Spleen (tissue), 11 donors: ENCODE measurements at regions not wholly inside any gene's neighbourhood (a gene's known extent, or its start where the extent isn't known, plus 50 kb on each side); places are given as distances from the start of the nearest gene placed in this dataset.

Experiments used
- DNase-seq: peaks from one replicate; pipeline ENCODE4 v3.0.0-alpha.2; 2020
- H3K27ac ChIP-seq, 8 donors: fragments of 200-600 bp; sonication (generic) in 7 of 8; 1 replicate in 4 of 8; 2 replicates in 4 of 8; pipeline versions ENCODE4 v1.5.0 to v1.8.0; 2016 to 2021; ENCODE audit warnings: inconsistent platforms in 4 of 8, mild to moderate bottlenecking in 4 of 8, moderate library complexity in 1 of 8
- H3K27me3 ChIP-seq, 7 donors: fragments of 200-600 bp; sonication (generic) in 6 of 7; replicated peaks in 1 of 7; 1 replicate in 4 of 7; 2 replicates in 3 of 7; pipeline versions ENCODE4 v1.5.0 to v1.8.0; 2016 to 2021; ENCODE audit warnings: inconsistent platforms in 3 of 7, mild to moderate bottlenecking in 1 of 7
- H3K36me3 ChIP-seq, 6 donors: fragments of 200-600 bp; sonication (generic) in 5 of 6; 1 replicate in 4 of 6; 2 replicates in 2 of 6; pipeline versions ENCODE4 v1.5.0 to v1.8.0; 2016 to 2021; ENCODE audit warnings: inconsistent platforms in 2 of 6
- H3K4me1 ChIP-seq, 6 donors: fragments of 200-600 bp; sonication (generic) in 5 of 6; 1 replicate in 3 of 6; 2 replicates in 3 of 6; pipeline versions ENCODE4 v1.5.0 to v1.8.0; 2016 to 2021; ENCODE audit warnings: inconsistent platforms in 3 of 6
- H3K4me3 ChIP-seq, 8 donors: fragments of 200-600 bp; sonication (generic) in 7 of 8; 1 replicate in 4 of 8; 2 replicates in 4 of 8; pipeline versions ENCODE4 v1.5.0 to v1.8.0; 2016 to 2021; ENCODE audit warnings: inconsistent platforms in 4 of 8, mild to moderate bottlenecking in 4 of 8, moderate library complexity in 2 of 8
- H3K9me3 ChIP-seq, 8 donors: fragments of 200-600 bp; sonication (generic) in 7 of 8; 1 replicate in 4 of 8; 2 replicates in 4 of 8; pipeline versions ENCODE4 v1.5.0 to v1.8.0; 2016 to 2021; ENCODE audit warnings: inconsistent platforms in 4 of 8
- POLR2A ChIP-seq, 3 donors: fragments of 450-650 bp; IDR thresholded peaks; one replicate each; pipeline ENCODE4 v1.5.1; 2017; ENCODE audit warnings: antibody characterized with exemption in 3 of 3, mild to moderate bottlenecking in 1 of 3
- POLR2AphosphoS5 ChIP-seq, 3 donors: sonication (generic); formaldehyde crosslinking; IDR thresholded peaks; one replicate each; pipeline ENCODE4 v1.5.1; 2017; ENCODE audit warnings: antibody characterized with exemption in 3 of 3
- WGBS, 5 donors: extraction: QIAGEN DNeasy Blood & Tissue Kit in 3 of 5; methylation state at CpG; one replicate each; pipeline versions ENCODE4 v1.1.5 to v1.1.7; 2013 to 2018; 5-methylcytosine and 5-hydroxymethylcytosine counted together
- intact Hi-C: fragments of 100-400 bp; cut with DNase I; formaldehyde crosslinking; loops from one replicate; pipeline ENCODE4 v1.15.0; 2023; ENCODE audit warnings: low total_unique reads
- TF ChIP-seq, protein P1 (sequence below), 11 experiments: fragments of 200-600 bp in 7 of 11; fragments of 450-650 bp in 4 of 11; sonication (generic) in 4 of 11; IDR thresholded peaks in 8 of 11; conservative IDR thresholded peaks in 3 of 11; 1 replicate in 7 of 11; 2 replicates in 4 of 11; pipeline versions ENCODE4 v1.4.0 to v1.8.0; 2016 to 2021; ENCODE audit warnings: antibody characterized with exemption in 11 of 11, inconsistent platforms in 4 of 11, mild to moderate bottlenecking in 1 of 11
- donor health status: healthy with polysubstance abuse.
- donor health status: DM: no; HTN: no; CAD: no; lungs with moderate emphysema.
- donor health status: DM: no; HTN: no; CAD: no.
- donor health status: Bipolar disorder and iron deficiency.
- donor health status: healthy.
- donor health status: DM: no; HTN: no; CAD: no.
- donor health status: DM: yes; HTN: yes; CAD: no.

DNA sequence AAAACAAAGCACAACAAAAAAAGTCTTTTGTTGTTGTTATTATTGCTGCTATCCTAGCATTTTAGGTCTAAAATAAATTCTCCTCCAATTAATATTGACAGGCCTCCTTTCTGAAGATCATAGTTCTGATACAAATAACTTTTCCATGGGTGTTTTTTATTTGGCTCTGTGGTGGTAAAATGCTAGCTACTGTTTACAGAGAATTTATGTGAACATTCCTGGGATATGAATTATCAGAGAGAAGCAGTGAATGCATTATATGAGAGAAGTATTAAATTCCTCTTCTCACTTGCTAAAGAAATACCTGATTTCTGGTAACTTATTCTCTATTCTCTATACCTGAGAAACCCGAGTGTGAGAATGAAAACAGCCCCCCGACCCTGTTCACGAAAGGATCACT is 57.5 kb upstream of the TMCO5A start:
- H3K27ac ChIP-seq = no peak overlapping the region
- intact Hi-C loops = no loop called here
- H3K36me3 ChIP-seq = no peaks in the 10 kb centered on the region
- H3K4me1 ChIP-seq = no peaks in the 10 kb centered on the region
- 78 to 90% (median 84%) methylated on average over 3 of the region's 3 CpGs for WGBS, 5 donors
- peaks cover 0 to 4% (median 0%) of the 10 kb centered on the region in 7 donors for H3K27me3 ChIP-seq
- no peaks in the 10 kb centered on the region for H3K9me3 ChIP-seq
- TF ChIP-seq, protein P1, sequence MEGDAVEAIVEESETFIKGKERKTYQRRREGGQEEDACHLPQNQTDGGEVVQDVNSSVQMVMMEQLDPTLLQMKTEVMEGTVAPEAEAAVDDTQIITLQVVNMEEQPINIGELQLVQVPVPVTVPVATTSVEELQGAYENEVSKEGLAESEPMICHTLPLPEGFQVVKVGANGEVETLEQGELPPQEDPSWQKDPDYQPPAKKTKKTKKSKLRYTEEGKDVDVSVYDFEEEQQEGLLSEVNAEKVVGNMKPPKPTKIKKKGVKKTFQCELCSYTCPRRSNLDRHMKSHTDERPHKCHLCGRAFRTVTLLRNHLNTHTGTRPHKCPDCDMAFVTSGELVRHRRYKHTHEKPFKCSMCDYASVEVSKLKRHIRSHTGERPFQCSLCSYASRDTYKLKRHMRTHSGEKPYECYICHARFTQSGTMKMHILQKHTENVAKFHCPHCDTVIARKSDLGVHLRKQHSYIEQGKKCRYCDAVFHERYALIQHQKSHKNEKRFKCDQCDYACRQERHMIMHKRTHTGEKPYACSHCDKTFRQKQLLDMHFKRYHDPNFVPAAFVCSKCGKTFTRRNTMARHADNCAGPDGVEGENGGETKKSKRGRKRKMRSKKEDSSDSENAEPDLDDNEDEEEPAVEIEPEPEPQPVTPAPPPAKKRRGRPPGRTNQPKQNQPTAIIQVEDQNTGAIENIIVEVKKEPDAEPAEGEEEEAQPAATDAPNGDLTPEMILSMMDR (IDR thresholded peaks at IDR 0.05 in 8 of 11, conservative IDR thresholded peaks at IDR 0.05 in 3 of 11) = no peak
- TF ChIP-seq POLR2AphosphoS5 (IDR thresholded peaks at IDR 0.05) (no peak), POLR2A (IDR thresholded peaks at IDR 0.05) (no peak)
- no peak overlapping the region for H3K4me3 ChIP-seq
- DNase-seq = no peak

DNA sequence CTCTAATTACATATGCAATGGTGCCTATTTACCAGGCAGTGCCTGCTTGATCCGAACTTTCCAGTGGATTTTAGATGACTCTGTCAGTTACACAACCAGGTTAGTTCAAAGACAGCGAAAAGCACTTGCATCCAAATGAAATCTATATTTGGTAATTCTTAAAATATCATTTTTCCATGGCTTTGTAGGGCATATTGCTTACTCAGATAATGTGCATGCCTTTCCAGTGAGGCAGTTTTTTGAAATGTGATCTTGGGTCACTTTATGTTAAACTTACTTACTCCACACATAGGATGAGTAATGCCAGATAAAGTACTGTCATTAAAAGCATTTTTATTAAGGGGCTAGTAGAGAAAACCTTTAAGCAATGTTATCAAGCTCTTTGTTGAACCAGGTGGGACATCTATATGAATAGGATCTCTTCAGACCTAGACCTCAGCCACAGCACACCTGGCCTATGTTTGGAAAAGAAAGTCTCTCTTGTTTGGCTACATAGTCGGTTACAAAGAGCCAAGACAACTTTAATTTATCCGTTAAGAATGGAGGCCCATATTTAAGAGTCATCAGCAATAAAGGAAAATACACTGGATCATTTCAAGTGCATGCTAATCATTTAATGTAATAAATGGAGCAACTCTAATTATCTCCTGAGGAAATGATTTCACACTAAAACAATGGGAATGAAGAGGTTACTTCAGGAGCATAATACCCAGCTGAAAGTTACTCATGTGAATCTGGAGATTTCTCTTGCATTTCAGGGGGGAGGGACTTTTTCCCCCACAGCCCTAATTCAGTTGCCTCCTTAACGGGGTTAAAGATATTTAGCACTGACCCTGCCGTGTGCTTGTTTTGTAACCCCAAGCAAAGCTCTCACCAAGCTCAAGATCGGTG is 56.3 kb upstream of the TMCO5A start:
- 56 to 78% (median 70%) methylated on average over 7 of the region's 7 CpGs for WGBS, 5 donors
- H3K36me3 ChIP-seq = no peaks in the 10 kb centered on the region
- no peak for DNase-seq
- peaks cover 0 to 5% (median 0%) of the 10 kb centered on the region in 7 donors for H3K27me3 ChIP-seq
- no peaks in the 10 kb centered on the region for H3K9me3 ChIP-seq
- H3K4me1 ChIP-seq = no peaks in the 10 kb centered on the region
- TF ChIP-seq POLR2AphosphoS5 (IDR thresholded peaks at IDR 0.05) = no peak
- TF ChIP-seq, protein P1 (IDR thresholded peaks at IDR 0.05 in 8 of 11, conservative IDR thresholded peaks at IDR 0.05 in 3 of 11) = no peak
- TF ChIP-seq POLR2A (IDR thresholded peaks at IDR 0.05) = no peak
- intact Hi-C loops = no loop called here
- no peak overlapping the region for H3K27ac ChIP-seq
- H3K4me3 ChIP-seq = no peak overlapping the region

DNA sequence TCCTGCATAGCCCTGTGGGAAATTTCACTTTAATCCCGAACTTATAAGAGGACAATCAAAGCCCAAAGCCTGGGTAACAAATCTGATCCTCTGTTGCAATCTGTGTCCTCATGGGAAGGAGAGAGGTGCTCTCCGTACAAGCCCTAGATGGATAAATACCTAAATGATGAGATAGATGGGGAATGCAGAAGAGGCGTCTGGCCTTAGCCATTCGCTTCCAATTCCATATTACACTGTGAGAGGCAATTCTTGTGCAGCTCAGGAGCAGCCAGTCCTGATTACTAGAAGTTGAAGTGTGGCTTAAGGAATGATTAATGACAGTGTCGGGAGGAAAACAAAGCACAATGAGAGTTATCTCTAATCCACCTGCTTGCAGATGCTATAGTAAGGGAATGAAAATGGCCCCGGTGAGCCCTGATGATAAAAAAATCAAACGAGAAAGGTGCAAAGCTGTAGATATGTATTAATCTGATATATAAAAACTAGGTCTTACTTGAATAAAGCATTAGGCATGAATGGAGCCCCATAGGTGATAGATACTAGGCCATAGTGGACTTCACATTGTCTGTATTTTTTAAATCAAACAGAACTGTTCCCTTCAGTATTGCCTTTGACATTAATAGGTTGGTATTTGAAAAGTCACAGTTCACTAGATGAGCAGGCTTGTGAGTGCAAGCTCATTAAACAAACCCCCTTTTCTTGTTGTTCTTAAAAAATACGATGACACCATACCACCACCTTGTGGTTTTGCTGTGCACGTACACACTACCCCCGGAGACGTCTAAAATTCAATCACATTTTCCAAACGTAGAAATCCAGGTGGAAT is 54.2 kb upstream of the TMCO5A start:
- no peaks in the 10 kb centered on the region for H3K9me3 ChIP-seq
- WGBS, 5 donors = 36 to 41% (median 38%) methylated on average over 12 of the region's 12 CpGs
- no peak overlapping the region for H3K27ac ChIP-seq
- intact Hi-C loops = no loop called here
- no peak for TF ChIP-seq POLR2A (IDR thresholded peaks at IDR 0.05)
- TF ChIP-seq, protein P1 (IDR thresholded peaks at IDR 0.05 in 8 of 11, conservative IDR thresholded peaks at IDR 0.05 in 3 of 11) = peak in 10 of 11 experiments; percentile 21 to 68 (median 48)
- no peak overlapping the region for H3K4me3 ChIP-seq
- H3K4me1 ChIP-seq = no peaks in the 10 kb centered on the region
- no peak for DNase-seq
- no peaks in the 10 kb centered on the region for H3K36me3 ChIP-seq
- H3K27me3 ChIP-seq = peaks cover 0 to 5% (median 0%) of the 10 kb centered on the region in 7 donors

DNA sequence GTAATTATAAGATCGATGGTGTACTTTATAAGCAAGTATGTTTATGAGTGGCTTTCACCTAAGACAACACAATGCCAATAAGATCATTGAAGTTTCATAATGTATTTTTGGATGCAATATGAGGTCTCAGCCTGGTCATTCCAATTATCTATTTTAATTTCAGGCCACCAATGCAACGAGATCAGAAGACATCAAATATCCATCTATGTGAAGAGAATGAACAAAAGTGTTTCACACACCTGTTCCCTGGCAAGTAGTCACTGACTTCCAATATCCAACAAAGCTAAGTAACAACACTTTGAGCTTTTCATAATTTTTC is 53.6 kb upstream of the TMCO5A start:
- no peaks in the 10 kb centered on the region for H3K4me1 ChIP-seq
- intact Hi-C loops = no loop called here
- no peak overlapping the region for H3K27ac ChIP-seq
- TF ChIP-seq, protein P1 (IDR thresholded peaks at IDR 0.05 in 8 of 11, conservative IDR thresholded peaks at IDR 0.05 in 3 of 11) = peak in 1 of 11 experiments; percentile 15
- TF ChIP-seq POLR2AphosphoS5 (IDR thresholded peaks at IDR 0.05) (no peak), POLR2A (IDR thresholded peaks at IDR 0.05) (no peak)
- H3K36me3 ChIP-seq = no peaks in the 10 kb centered on the region
- H3K27me3 ChIP-seq = peaks cover 0 to 5% (median 0%) of the 10 kb centered on the region in 7 donors
- H3K9me3 ChIP-seq = no peaks in the 10 kb centered on the region
- H3K4me3 ChIP-seq = no peak overlapping the region
- WGBS, 5 donors = 35 to 54% (median 42%) methylated on average over 2 of the region's 2 CpGs
- no peak for DNase-seq
